Dedifferentiated amniotic fluid mesenchymal stem cell (primary cell): ENCODE measurements at regions not wholly inside any gene's neighbourhood (a gene's known extent, or its start where the extent isn't known, plus 50 kb on each side); places are given as distances from the start of the nearest gene placed in this dataset.
"Not testable (repeated sequence)": the region's sequence is repeated elsewhere in the genome, so short reads cannot be mapped to it uniquely, and the experiment has no call there.

ENCODE experiments used
- DNase-seq: peaks from one replicate; pipeline ENCODE4 v3.0.0-alpha.2; 2016; ENCODE audit errors: extremely low spot score

- DNase-seq, result no peak
These were observed 68.2 kb downstream of the LHX9 start for GRCh38 chr1:197985351-197985750.

- no peak for DNase-seq
These were observed 69.6 kb downstream of the LHX9 start for GRCh38 chr1:197986817-197987216.

DNA sequence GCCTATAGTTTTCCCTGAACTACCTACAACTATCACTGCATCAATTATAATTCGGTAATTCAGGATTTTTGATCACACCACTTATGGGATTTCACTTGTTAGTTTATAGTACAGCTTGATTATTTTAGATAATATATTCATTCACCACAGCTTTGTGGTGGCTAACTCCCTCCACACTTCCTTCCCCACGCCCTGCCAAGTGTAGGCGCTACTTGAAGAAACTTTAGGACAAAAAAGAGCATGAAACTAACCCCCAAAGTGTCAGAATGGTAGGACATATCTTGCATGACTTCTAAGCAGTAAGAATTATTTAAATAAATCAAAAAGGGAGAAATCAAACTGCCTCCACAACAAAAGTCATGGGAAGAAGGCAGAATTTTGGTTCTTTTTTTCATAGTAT, 70.1 kb downstream of the LHX9 start:
- DNase-seq, result no peak

DNA sequence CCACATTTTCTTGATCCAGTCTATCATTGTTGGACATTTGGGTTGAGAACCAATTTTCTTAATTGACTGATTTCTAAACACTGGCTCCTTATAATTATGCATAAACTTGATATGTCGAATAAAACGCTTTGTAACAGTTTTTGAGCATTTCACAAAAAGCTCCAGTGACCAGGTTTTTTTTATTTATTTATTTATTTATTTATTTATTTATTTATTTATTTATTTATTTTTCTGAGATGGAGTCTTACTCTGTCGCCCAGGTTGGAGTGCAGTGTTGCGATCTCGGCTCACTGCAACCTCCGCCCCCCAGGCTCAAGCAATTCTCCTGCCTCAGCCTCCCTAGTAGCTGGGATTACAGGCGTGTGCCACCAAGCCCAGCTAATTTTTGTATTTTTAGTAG, 71.4 kb downstream of the LHX9 start:
- not testable (repeated sequence) for DNase-seq

DNA sequence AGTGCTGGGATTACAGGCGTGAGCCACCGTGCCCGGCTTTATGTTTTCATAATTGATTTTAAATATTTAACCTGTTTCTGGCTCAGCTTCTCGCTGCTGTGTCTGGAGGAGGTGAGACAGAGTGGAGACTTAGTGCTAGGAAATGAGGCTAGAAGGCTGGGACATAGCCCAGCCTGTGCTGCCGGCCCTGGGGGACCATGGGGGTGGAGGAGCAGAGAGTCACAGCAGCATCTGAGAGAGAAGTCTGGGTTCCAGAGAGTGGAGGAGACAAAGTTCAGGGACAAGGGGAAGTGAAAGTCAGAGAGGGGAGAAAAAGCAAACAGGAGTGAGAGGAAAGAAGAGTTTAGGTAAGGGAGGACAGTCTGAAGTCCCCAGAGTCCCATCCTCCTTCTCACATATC, 71.9 kb downstream of the LHX9 start:
- no peak for DNase-seq

DNA sequence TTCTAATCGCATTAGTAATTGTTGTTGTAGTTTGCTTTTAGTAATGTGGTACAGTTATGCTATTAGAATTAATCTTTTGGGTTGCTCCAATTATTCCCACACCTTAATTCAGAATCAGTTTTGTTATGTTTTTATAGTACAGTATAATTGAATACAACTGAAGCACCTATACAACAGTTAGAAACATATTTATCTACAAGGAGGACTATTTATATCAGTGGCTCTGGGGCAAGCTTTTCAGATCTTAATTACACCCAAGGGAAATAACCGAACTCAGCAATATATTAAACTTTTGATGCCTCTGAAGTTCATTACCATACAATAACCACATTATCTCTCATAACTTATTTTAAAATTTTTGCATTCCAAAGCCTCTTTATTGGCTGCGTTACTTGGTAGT, 74.4 kb downstream of the LHX9 start:
- no peak for DNase-seq

- DNase-seq, result no peak
These were observed 77.8 kb downstream of the LHX9 start for GRCh38 chr1:197994907-197995407.

- no peak for DNase-seq
These were observed 78.5 kb downstream of the LHX9 start for GRCh38 chr1:197995408-197996258.

DNA sequence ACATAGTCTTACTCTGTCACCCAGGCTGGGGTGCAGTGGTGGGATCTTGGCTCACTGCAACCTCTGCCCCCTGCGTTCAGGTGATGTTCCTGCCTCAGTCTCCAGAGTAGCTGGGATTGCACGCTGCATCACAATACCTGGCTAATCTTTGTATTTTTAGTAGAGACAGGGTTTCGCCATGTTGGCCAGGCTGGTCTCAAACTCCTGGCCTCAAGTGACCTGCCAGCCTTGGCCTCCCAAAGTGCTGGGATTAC, 79.0 kb downstream of the LHX9 start:
- DNase-seq, result not testable (repeated sequence)

DNA sequence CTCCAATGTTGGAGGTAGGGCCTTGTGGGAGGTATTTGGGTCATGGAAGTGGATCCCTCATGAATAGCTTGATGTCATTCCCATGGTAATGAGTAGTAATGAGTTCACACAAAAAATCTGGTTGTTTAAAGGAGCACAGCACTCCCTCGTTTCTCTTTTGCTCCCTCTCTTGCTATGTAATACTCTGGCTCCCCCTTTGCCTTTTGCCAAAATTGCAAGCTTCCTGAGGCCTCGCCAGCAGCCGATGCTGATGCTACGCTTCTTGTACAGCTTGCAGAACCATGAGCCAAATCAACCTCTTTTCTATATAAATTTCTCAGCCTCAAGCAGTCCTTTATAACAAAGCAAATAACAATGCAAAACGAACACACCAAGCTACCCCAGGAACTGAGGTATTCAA, 80.9 kb downstream of the LHX9 start:
- no peak for DNase-seq

DNA sequence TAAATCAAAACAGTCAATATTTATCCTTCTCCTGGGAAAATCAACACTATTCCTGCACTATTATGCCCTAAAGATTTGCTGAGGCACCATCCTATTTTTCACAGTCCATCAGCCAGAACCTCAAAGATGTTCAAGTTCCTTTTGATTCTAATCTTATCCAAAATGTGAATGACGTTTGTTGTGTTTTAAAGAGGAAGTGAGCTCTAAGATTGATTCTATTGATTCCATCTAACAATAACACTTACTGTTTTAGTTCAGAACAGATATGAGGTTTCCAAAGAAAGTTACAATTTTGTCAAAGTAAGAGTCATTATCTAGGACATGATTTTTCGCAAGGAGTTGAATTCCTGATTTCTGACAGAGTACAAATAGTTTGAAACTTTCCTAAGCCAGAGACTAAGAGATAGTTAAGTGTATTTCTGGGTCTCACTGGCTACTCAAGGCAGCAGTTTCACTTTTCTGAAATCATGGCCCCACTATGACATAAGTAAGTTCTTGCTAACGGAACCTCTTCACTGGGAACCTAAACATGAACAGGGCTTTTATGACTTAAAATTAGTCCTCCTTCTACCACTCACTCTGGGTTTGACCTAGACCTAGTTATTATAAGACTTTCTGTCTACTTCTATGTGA, 84.7 kb downstream of the LHX9 start:
- peak; percentile 41 for DNase-seq

- no peak for DNase-seq
These were observed 86.3 kb downstream of the LHX9 start for GRCh38 chr1:198003468-198003867.

- no peak for DNase-seq
These were observed 89.8 kb downstream of the LHX9 start for GRCh38 chr1:198007011-198007410.

GRCh38 chr1:198007687-198008607, 90.8 kb downstream of the LHX9 start:
- no peak for DNase-seq

GRCh38 chr1:198014355-198014754, 97.2 kb downstream of the LHX9 start:
- DNase-seq, result no peak

GRCh38 chr1:198015309-198015708, 98.1 kb downstream of the LHX9 start:
- DNase-seq, result no peak

DNA sequence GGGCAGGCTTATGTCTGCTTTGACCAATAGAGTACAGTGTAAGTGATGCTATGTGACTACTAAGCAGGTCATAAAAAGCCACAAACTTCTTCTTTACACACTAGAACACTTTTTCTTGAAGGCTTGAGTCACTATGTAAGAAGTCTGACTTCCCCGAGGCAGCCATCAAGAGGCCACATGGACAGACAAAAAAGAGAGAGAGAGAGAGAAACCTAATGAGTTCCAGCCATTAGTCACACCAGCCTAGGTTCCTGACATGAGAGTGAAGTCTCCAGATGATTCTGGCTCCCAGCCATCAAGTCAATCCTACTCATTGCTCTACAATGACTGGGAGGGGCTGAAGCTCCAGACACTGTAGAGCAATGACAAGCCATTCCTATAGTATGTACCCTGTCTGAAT, 101.4 kb downstream of the LHX9 start:
- DNase-seq, result peak; percentile 74

- no peak for DNase-seq
These were observed 102.0 kb downstream of the LHX9 start for GRCh38 chr1:198019126-198019525.

DNA sequence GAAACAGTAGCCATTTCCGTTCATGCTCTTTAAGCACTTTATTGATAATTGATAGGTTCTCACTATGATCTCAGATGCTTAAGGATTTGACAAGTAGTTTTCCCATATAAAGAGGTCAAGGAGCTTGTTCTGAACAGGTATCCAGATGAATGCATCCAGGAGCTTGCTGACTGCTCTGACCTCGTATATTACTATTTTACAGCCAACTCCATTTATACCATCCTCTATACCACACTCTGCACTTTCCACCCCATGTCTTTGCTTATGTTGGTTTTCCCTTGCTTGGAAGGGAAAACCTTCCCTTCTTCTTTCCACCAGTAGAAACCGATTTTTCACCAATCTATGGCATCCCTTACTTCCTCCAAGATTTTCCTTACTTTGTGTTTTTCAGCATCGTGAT, 107.2 kb downstream of the LHX9 start:
- DNase-seq, result no peak

GRCh38 chr1:198024782-198025181, 107.6 kb downstream of the LHX9 start:
- DNase-seq, result no peak

- peak; percentile 55 for DNase-seq
These were observed 113.5 kb downstream of the LHX9 start for GRCh38 chr1:198030682-198031081.

DNA sequence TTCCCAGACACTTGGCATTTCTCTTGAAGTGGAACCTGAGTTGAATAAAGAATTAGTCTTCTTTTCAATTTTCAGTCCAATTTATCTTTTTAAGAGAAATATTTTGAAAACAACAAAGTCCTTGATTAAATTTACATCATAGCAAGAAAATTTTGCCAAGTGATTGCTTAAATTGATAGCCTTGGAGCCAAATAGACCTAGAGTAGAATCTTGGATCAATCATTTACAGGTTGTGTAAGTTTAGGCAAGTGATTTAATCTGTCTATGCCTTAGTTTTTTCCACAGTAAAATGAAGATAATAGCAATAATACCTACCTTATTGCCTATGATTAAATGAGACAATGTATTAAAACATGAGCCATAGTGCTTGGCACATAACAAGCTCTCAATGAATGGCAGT, 113.9 kb downstream of the LHX9 start:
- DNase-seq, result no peak
